ENCODE measurements at regions not wholly inside any gene's neighbourhood (a gene's known extent, or its start where the extent isn't known, plus 50 kb on each side); places are given as distances from the start of the nearest gene placed in this dataset.

GRCh38 chr17:51527225-51527982 is 267.1 kb downstream of the UTP18 start:
- no peak overlapping the region for H3K27ac ChIP-seq (ENCODE audit: extremely low read depth, low read depth, low read length)
- intact Hi-C loops (cut with micrococcal nuclease) = no loop called here
- no TSS peak for BruUV-seq (replicated peaks)

More at GRCh38 chr17:51527225-51527982, 267.1 kb downstream of the UTP18 start:
- H3K9me3 ChIP-seq (replicated peaks; ENCODE audit: control insufficient read depth, insufficient read depth, low read depth, low read length) = no peaks in the 10 kb centered on the region
- no peak for FAIRE-seq
- H3K27me3 ChIP-seq (ENCODE audit: control insufficient read depth in 2 of 2, insufficient read depth in 2 of 2, low read length in 2 of 2) = no peaks in the 10 kb centered on the region
- no peak overlapping the region for H2AFZ ChIP-seq (ENCODE audit: low read depth, low read length)
- no peaks in the 10 kb centered on the region for H3K4me1 ChIP-seq (replicated peaks in 1 of 2; ENCODE audit: control insufficient read depth in 2 of 2, insufficient read depth in 2 of 2, low read length in 2 of 2)
- ChIA-PET CTCF (ENCODE audit: low intra/inter-chr PET ratio) (no interaction called here), POLR2A (no interaction called here)
- TF ChIP-seq ZNF586 (CRISPR knock-in tag; conservative IDR thresholded peaks at IDR 0.05) = no peak
- no peak for TF ChIP-seq FIP1L1 (IDR thresholded peaks at IDR 0.05; ENCODE audit: low read depth, low read length, poor library complexity, severe bottlenecking)
- no peak for TF ChIP-seq POLR2G (IDR thresholded peaks at IDR 0.05; ENCODE audit: low read depth, low read length)
- no peak for TF ChIP-seq ZNF764 (CRISPR knock-in tag; IDR thresholded peaks at IDR 0.05; ENCODE audit: low read depth)
- no peak for TF ChIP-seq SP1 (CRISPR knock-in tag; IDR thresholded peaks at IDR 0.05)
- TF ChIP-seq MTA1 (IDR thresholded peaks at IDR 0.05; ENCODE audit: borderline replicate concordance) = no peak
- TF ChIP-seq CXXC5 (CRISPR knock-in tag; IDR thresholded peaks at IDR 0.05) = no peak
- no peak for TF ChIP-seq E2F1 (CRISPR knock-in tag; IDR thresholded peaks at IDR 0.05)
- no peak for TF ChIP-seq TSHZ1 (CRISPR knock-in tag; IDR thresholded peaks at IDR 0.05)
- TF ChIP-seq ZNF695 (CRISPR knock-in tag; IDR thresholded peaks at IDR 0.05) = no peak
- TF ChIP-seq KAT7 (CRISPR knock-in tag; IDR thresholded peaks at IDR 0.05; ENCODE audit: borderline replicate concordance) = no peak
- TF ChIP-seq MYC (IDR thresholded peaks at IDR 0.05; ENCODE audit: low read depth, low read length) = no peak
- no peak for TF ChIP-seq MYC (CRISPR knock-in tag; IDR thresholded peaks at IDR 0.05; ENCODE audit: borderline replicate concordance, low read depth)
- no peak for TF ChIP-seq USF2 (CRISPR knock-in tag; IDR thresholded peaks at IDR 0.05)
- TF ChIP-seq ESRRA (IDR thresholded peaks at IDR 0.05; ENCODE audit: borderline replicate concordance, low read depth) = no peak
- no peak for TF ChIP-seq MCM7 (IDR thresholded peaks at IDR 0.05)
- TF ChIP-seq RBM34 (IDR thresholded peaks at IDR 0.05; ENCODE audit: borderline replicate concordance, insufficient read depth, low read length) = no peak
- TF ChIP-seq CREM (IDR thresholded peaks at IDR 0.05; ENCODE audit: low read depth) = no peak
- no peaks in the 10 kb centered on the region for H3K9me1 ChIP-seq (ENCODE audit: control insufficient read depth, insufficient read depth, low read length)
- in situ Hi-C loops (cut with MboI) = no loop called here
- DNase-seq (ENCODE audit: extremely low read depth in 1 of 4, low spot score in 3 of 4) = no peak
- no peak for ATAC-seq
- no peak overlapping the region for H3K4me3 ChIP-seq
- WGBS (ENCODE audit: insufficient coverage, low coverage, missing lambda C conversion rate) = 0% methylated on average over 9 of the region's 9 CpGs
- H3K9ac ChIP-seq (ENCODE audit: insufficient read depth in 1 of 2, low read depth in 2 of 2, low read length in 2 of 2) = no peak overlapping the region
- H3K4me2 ChIP-seq (ENCODE audit: insufficient read depth, low read length) = no peak overlapping the region
- H3K36me3 ChIP-seq (ENCODE audit: control insufficient read depth, insufficient read depth, low read length) = no peaks in the 10 kb centered on the region
- H4K20me1 ChIP-seq (replicated peaks; ENCODE audit: control insufficient read depth, insufficient read depth, low read length) = no peaks in the 10 kb centered on the region
- H3K79me2 ChIP-seq (ENCODE audit: control insufficient read depth, insufficient read depth, low read length) = no peaks in the 10 kb centered on the region
